ENCODE measurements at regions not wholly inside any gene's neighbourhood (a gene's known extent, or its start where the extent isn't known, plus 50 kb on each side); places are given as distances from the start of the nearest gene placed in this dataset.
A peak's percentile ranks its signal among the peaks of the same experiment; 100 is the strongest.

DNA sequence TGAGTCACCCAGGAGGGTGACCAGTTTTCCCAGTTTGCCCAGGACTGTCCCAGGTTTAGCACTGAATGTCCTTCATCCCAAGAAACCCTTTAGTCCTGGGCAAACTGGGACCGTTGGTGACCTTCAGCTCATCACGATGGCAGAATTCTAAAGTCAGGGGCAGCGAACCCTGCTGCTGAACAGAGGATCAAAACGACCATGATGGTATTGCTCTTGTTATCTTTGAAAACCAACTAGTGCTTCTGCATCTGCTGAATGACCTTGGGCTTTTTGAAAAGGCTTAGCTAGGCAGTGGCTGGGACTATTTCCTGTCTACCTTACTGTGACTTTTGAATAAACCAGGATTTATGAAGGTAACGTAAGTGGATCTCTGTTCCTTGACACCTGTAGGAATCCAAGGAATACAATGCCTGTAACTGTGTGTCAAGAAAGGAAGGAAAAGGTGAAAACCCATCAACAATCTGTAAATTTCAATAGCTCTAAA is 281.9 kb downstream of the SOX9 start:
- no peak for DNase-seq (ENCODE audit: low read depth in 4 of 4, low spot score in 3 of 4)

DNA sequence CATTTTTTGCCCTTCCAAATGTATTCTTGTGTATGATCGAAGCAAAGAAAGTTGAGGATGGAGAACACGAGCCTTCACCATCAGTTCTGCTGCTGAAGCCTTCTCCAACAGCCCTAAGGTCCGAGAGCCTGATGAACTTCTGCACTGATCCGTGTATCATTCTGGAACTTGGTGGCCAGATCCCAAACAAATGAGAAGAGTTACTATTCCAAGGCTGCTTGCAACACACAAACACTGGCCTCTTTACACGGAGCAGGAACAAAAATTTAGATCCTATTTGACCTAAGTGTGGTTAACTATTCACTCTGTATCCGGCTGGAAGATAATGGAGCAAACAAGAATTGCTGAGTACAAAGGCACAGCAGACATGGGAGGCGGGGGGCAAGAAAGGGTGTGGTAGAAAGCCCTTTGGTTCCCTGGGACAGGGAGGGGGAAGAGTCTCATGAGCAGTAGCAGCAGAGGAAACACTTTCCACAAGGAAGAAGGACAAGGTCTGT is 282.9 kb downstream of the SOX9 start:
- DNase-seq (ENCODE audit: low read depth in 4 of 4, low spot score in 3 of 4) = no peak

DNA sequence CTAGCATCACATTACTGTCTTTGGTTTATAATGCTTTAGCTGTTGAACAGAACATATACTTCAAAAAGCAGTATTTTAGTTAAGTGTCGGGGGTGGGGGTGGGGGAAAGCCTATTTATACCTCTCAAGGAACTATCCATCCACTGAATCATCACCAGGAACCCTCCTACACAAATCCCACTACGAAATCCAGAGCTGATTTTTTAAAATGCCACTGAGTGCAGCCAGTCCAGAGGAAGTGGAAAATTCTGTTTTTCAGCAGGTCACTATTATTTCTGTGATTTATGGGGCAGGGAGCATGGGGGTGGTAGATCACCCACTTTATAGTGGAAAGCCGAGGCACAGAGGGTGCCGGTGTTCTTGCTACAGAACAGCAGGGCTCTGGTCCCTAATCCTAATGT is 284.1 kb downstream of the SOX9 start:
- no peak for DNase-seq (ENCODE audit: low read depth in 4 of 4, low spot score in 3 of 4)

DNA sequence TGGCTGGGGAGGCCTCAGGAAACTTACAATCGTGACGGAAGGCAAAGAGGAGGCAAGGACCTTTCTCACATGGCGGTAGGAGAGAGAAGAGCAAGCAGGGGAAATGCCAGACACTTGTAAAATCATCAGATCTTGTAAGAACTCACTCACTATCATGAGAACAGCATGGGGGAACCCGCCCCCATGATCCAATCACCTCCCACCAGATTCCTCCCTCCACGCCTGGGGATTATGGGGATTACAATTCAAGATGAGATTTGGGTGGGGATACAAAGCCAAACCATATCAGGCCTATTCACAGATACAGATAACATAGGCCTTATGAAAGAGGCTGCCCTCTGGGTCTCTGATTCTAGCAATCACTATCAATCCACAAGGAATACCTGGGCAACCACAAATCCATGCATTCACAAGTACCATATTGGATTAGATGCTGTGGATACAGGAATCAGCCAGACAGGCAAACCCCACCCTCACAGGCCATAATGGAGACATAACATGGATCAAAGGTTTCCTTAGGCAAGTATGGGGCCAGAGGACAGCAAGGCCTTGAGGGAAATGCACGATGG is 284.9 kb downstream of the SOX9 start:
- DNase-seq (ENCODE audit: low read depth in 4 of 4, low spot score in 3 of 4) = no peak

DNA sequence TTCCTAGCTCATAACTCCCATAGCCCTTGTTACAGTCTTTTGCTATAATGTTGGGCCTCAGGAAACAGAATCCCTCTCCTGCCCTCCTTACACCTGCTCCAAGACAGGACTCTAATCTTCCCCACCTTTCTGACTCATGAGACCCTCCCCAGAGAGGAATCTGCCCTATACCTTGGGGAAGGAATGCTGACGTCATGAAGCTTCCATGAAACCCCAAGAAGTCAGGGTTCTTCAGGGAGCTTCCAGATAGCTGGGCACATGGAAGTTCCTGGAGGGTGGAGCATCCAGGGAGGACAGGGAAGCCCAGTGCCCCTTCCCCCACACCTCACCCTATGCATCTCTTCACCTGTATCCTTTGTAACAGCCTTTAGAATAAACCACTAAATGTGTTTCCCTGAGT is 285.7 kb downstream of the SOX9 start:
- no peak for DNase-seq (ENCODE audit: low read depth in 4 of 4, low spot score in 3 of 4)

DNA sequence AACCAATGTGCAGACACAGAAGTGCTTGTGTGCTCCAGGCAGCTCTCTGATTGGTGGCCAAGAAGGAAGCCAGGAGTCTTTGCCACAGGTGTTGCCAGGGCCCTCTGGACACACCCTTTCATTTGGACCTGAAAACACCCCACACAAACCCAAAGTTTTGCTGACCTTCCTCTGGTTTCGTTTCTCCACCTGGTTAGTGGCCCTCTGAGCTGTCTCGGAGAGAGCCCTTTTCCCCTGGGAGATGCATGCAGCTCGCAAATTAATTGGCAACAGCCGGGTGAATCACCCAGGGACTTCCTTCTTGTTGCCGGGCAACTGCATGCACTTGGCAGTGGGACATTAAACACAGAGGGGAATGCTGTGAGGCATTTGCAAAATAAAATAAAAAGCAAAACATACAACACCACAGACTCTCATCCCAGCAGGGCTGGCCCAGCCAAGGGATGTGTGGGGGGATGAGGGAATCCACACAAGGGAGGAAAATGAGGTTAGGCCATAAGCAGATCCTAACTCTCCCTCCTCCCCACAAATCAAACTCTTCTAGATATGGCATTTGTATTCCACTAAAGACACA is 286.6 kb downstream of the SOX9 start:
- peak in 3 of 4 donors; percentile 41 to 67 (median 45) for DNase-seq (ENCODE audit: low read depth in 4 of 4, low spot score in 3 of 4)

DNA sequence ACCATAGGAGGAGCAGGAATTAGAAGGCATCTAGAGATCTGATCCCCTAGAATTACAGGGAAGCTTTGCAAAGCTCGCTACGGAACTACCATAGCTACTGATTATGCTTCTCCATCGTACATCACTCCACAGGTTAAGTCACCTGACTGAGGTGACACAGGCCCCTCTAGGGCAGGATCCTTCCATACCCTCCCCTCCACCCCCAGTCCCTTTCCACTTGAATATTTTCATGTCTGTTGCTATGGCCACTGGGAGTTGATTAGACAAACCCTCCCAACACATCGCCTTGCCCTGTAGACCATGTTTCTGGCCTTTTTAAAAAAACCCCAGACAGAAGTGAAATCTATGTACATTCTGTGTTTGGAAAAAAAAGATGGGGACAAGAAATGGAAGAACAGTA is 287.1 kb downstream of the SOX9 start:
- no peak for DNase-seq (ENCODE audit: low read depth in 4 of 4, low spot score in 3 of 4)

DNA sequence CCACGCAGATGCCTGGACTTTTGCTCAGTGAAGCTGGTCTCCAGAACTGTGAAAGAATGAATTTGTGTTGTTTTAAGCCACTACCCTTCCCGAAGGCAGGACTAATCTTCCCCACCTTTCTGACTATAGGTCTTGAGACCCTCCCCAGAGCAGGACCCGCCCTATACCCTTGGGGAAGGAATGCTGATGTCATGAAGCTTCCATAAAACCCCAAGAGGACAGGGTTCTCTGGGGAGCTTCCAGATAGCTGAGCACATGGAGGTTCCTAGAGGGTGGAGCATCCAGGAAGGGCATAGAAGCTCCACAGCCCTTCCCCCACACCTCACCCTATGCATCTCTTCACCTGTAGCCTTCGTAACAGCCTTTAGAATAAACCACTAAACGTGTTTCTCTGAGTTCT is 287.8 kb downstream of the SOX9 start:
- DNase-seq (ENCODE audit: low read depth in 4 of 4, low spot score in 3 of 4) = no peak

DNA sequence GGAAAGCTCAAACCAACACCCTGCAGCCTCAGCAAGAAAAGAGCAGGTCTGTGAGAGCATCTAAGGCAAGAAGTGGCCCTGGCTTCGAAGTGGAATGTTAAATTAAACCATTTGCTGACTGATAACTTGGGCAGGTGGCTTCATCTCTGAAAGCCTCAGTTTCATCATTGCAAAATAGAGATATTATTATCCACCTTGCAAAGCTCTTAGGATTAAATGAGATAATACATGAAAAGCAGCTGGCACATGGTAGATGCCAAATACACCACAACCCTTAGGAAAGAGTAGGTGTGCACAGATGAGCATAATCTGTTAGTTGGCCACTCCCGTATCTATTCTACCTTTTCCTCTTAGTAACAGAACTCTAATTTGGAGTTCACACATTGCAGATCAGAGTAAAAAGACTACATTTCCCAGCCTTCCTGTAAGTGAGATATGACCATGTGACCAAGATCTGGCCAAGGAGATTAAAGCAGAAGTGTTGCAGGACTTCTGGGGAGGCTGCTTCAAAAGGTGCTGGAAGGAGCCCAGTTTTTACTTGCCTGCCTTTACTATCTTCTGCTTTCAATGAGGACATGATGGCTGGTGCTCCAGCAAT is 288.7 kb downstream of the SOX9 start:
- no peak for DNase-seq (ENCODE audit: low read depth in 4 of 4, low spot score in 3 of 4)

DNA sequence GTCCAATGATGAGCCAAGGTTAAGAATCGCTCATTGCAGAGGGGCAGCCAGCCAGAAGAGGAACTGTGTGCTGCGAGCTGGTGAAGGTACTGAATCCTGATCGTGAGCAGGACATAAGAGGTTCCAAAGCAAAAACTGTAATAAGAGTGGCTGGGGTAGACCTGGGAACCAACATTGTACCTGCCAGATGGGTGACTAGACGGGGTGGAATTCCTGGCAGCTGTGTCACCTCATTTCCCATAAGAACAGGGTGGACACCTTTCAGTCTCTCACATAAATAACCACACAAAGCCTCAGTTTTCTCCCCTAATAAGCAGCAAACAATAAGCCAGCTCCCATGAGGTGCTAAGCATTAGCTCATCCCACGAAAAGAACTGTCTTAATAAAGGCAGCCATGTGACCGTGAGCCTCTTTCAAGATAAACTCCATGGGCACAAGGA is 290.3 kb downstream of the SOX9 start:
- DNase-seq (ENCODE audit: low read depth in 4 of 4, low spot score in 3 of 4) = no peak

DNA sequence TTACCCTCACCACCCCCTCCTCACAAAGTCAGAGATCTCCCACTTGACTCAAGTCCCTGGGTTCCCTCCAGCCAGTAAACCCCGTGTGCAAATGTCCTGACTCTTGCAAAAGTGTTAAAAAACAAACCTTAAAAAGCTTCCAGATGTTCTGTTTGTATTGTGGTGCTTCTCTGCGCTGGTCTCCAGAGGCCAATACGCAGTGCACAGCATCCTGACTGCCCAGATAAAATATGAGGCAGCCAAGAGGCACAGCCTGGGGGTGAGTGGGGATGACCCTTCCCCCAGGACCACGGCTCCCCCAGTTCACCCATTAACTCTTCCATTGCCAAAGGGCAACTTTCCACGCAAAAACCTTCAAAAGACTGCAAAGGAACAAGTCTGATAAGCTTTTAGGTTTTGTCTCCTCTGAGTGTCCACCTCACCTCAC is 291.8 kb downstream of the SOX9 start:
- no peak for DNase-seq (ENCODE audit: low read depth in 4 of 4, low spot score in 3 of 4)

DNA sequence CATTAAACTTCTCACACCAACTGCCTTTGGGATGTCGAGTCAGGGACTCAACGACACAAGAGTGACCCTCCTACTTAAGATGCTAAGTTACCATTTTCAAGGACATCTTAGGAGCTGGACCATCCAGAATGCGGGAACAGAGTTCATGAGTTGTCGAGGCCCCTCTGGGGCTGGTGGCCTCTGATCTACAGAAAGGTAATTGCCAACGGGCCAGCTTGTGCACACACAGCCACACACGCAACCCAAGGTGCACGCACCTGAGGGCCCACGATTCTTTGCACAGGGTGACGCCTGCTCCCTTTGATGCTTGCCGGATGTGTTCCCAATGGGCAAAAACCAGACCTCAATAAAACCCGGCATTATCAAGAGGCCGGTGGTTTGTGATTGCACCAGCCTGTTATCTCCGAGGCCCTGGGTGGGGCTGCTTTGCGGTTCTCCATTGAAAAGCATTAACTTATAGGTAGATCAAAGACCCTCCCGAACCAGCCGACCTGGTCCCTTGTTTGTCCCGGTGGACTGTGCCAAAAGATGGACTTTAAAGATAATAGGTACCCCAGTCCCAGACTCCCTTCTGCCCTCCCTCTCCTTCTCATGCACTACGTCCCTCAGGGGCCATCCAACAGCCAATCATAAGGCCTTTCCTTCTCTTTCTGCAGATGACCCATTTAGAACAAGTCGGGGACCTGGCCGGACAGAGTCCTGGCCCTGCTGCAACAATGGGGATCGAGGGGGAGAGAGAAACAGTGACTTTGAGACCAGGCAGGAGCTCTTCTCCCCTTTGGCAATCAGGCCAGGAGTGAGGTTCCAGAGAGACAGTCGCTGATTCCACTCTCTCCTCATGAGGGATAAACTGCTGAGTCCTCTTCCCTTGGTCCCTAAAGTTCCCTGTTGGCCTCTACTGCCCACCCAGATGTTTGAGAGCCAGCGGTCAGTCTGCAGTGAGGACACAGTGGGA is 292.5 kb downstream of the SOX9 start:
- no peak for DNase-seq (ENCODE audit: low read depth in 4 of 4, low spot score in 3 of 4)

DNA sequence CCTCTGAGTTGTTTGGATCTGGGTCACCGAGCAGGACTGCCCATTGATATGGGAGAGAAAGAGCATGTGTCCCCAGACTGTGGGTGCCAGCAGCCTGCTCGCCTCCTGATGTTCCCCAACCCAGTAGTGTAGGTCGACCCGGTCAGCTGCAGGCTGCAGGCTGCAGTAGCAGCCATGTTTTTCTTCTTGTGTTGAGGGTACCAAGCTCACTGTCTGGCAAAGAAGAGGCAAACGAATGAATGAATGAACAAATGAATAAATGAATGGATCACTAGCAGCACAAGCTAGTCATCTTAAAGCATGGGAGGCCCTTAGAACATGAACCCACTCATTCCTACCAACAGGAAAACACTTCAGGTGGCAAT is 293.2 kb downstream of the SOX9 start:
- DNase-seq (ENCODE audit: low read depth in 4 of 4, low spot score in 3 of 4) = no peak

DNA sequence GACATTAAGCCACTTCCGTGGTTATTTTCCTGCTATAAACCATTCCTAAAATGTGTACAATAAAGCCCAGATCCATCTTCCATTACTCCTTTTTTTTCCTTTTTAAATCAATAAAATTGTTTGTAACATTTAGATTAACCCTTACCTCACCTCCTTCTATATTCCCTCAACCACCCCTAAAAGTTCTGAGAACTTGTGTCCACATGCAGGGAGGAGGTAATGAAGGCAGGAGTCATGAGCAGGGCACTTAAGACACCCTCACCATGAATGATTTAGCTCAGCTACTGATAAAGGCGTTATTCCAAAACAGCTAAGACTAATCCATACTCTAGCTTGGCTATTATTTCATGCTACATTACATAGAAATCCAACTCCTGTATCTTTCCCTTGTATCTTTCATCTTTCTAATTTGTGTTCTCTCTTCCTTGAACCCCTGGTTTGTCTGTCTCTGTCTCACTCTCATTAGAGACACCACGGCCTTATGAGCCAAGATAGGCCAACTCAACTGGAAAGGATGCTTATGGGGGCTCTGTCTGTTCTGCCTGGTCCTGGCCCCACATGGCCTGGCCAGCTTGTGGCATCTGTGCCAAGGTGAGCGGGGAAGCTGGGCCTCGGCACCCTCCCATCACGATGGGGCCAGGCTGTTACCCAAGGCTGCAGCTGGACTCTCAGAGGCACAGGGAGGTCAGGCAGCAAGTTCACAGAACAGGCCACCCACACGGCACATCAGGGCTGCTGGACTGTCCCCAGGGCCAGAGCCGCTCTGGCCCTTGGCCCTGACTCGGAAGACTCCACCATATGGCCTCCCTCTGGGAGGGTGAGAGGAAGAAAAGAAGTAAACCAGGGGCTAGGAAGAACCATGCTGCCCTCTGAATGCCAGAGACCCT is 294.4 kb downstream of the SOX9 start:
- DNase-seq (ENCODE audit: low read depth in 4 of 4, low spot score in 3 of 4) = no peak

DNA sequence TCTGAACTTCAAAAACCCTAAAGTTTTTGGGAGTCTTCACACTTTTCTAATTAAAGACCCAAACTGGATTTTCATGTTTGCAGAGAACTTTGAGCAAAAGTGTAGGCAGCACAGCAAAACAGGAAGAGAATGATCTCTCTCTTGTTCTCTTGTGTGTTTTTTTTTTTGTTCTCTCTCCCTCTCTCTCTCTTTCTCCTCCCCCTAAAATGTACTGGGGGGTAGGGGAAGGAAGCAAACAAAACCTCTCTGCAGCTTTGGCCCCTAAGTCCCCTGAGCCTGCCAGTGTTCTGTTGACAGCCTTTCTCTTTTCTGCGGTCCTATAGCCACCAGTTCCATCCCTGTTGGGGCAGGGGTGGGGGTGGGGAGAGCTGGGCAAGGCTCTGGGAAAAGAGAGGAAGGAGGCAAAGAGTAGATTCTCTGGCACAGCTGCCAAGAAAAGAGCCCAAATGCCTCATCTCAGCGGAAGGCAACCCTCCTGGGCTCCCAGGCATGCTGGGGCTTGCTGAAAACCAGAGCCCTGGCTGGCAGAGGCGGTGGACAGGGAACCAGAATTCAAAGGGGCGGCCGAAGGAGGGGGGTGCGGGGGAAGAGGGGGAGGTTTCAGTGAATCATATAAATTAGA is 295.3 kb downstream of the SOX9 start:
- DNase-seq (ENCODE audit: low read depth in 4 of 4, low spot score in 3 of 4) = no peak

DNA sequence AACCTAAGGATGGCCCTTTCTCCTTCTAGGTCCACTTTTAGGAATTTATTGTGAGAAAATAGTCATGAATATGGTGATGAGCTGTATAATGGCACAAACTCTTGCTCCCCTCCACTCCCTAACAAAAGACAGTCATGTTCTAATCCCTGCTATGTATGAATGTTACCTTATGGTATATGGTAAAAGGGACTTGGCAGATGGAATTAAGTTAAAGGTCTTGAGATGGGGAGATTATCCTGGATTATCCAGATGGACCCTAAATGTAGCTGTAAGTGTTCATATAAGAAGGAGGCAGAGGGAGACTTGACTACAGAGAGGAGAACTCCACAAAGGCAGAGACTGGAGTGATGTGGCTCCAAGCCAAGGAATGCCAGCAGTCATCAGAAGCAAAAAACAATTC is 296.1 kb downstream of the SOX9 start:
- DNase-seq (ENCODE audit: low read depth in 4 of 4, low spot score in 3 of 4) = no peak

DNA sequence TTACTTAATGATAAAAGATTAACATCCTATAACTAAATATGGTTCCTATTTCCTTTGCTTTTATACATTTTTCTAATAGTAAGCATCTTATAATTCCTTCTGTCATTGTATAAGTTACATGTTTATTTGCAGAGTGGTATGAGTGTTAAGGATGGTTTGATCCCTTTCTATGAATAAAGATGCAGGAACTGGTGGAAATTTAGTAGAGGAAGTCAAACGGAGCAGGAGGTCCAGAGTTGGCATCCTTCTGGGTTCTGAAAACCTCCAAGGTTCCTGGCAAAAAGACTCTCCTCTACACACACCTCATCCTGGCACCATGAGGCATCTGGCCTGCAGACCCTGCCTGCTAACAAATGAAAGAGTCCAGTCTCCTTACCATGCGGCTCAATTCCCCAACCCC is 296.8 kb downstream of the SOX9 start:
- DNase-seq (ENCODE audit: low read depth in 4 of 4, low spot score in 3 of 4) = no peak

DNA sequence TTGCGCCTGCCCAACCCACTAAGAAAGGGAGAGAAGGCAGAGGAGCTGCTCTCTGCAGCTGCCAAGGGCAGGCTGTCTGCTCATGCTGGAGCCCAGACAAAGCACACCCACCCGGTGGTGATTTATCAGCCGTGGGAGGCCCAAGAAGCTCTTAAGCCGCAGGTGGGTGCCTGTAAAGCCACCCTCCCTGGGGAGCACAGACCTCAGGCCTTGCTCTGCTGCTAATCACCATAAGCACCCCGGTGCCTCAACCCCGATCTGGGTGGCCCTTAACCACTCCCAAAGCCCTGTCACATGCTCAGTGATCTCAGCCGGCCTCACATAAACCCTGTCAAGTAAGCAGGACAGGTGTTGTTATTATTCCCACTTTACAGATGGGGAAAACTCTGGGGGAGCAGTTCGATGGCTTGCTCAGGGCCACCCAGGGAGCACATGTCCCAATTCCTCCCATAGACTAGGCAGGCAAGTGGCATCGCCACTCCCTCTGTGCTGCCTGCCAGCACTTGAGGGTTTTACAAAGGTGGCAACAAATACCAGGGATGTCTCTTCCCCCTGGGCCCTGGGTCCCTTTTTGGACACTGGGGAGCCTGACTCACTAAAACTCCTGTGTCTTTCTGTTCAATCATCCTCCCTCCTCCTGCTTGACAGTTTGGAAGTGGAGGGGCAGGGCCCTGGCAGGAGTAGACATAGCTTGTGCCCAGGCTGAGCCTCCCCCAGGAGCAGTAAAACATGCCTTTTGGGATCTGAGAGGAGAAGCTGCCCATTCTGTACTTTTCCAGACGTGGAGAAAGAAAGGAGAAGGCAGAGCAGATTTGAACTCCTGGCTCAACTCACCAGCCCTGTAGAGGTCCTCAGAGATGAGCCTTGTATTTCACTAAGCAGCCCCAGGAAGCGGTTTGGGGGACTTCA is 299.3 kb downstream of the SOX9 start:
- DNase-seq (ENCODE audit: low read depth in 4 of 4, low spot score in 3 of 4) = no peak

DNA sequence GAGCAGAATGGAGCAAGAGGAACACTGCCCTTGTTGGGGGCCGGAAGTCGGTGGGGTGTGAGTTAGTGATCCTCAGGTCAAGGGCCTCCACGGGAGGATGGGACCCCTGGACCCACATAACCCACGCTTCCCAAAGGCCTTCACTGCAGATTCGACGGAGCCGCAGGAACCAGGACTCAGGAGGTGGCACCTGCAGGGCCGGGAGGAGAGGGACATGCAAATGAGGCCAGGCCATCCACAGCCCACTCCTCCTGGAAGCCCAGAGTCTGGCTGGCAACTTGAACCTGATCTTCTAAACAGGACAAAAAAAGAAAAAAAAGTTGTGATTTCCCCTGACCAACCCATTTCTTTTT is 299.9 kb downstream of the SOX9 start:
- DNase-seq (ENCODE audit: low read depth in 4 of 4, low spot score in 3 of 4) = no peak
